ENCODE measurements at regions not wholly inside any gene's neighbourhood (a gene's known extent, or its start where the extent isn't known, plus 50 kb on each side); places are given as distances from the start of the nearest gene placed in this dataset.
A peak's percentile ranks its signal among the peaks of the same experiment; 100 is the strongest.
"Not testable (repeated sequence)": the region's sequence is repeated elsewhere in the genome, so short reads cannot be mapped to it uniquely, and the experiment has no call there.

DNA sequence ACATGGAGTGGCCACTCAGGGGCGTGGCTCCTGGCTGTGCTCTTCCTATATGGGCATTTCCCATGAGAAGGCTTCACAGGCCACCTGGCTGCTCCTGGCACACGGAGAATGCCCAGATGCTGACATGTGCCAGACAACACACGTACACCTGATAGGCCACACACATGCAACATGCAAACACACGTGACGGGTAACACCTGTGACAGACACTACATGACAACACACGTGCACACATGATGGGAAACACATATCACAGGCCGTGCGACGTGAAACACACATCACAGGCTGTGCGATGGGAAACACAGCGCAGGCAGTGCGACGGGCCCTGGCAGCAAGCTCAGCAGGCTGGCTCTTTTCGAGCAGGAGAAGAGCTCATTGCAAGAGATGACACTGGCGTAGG is 94.3 kb upstream of the HMX1 start:
- DNase-seq, result not testable (repeated sequence)

DNA sequence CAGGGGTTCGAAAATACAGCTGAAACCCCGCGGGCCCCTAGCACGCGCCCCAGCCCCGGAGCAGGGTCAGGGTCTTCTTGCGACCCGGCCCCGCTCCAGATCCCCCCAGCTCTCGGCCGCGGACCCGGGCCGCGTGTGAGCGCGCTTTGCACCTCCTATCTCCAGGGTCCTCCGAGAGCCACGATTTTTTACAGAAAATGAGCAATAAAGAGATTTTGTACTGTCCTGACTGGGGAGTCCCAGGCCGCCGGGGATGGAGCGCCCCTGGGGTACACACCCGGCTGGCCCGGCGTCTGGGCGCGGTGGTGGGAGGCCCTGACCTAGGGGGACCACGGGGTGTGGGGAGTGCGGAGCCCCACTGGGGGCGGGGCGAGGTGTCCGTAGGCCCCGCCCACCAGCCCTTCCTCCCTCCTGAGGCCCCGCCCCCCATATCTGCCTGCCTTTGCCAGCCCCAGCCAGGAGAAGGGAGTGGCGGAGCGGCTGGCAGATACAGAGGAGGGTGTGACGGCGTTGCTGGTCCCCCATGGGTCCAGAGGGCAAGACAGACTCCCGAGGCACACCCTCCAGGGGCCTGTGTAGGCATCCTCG is 92.7 kb upstream of the HMX1 start:
- peak; percentile 7 for DNase-seq

DNA sequence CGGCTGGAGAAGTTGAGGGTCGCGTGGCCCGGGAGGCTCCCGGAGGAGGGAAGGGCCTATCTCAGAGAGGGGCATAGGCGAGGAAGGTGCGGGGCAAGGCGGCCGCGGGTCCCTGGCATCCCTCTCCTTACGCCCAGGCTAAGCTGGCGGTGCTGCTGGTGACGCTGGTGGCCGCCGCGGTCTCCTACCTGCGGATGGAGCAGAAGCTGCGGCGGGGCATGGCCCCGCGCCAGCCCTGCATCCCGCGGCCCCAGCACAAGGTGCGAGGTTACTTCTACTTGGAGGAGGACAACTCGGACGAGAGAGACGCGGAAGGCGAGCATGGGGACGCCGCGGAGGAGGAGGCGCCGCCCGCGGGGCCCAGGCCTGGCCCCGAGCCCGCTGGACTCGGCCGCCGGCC is 91.9 kb upstream of the HMX1 start:
- not testable (repeated sequence) for DNase-seq

DNA sequence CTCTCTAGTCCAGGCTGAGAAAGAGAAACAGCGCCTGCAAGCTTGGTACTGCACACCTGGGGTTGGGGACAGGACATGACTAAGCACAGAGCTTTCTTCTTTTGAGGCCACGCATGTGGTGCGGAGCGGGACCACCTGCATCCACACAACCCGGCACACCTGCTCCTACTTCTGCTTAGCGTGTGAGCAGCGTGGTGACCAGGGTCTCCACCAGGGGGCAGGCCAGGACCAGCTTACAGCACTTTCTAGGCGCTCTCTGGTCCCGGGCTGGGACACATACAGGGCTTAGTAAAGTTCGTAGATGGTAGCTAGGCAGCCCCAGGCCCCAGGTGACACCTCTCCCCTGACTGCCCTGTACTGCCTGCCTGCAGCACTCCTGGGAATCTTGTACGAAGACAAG is 89.7 kb upstream of the HMX1 start:
- peak; percentile 55 for DNase-seq

DNA sequence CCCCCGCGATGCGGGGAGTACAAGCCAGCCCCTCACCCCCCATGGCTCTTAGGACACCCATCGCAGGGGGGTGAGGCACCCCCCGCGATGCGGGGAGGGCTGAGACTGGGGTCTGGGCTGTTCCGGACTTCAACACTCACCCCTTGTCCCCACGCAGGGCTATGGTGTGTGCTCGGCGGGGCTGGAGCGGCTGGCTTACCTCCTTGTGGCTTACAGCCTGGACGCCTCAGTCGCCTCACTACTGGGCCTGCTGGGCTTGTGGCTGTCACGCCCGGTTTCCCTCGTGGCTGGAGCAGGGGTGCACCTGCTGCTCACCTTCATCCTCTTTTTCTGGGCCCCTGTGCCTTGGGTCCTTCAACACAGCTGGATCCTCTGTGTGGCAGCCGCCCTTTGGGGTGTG is 87.8 kb upstream of the HMX1 start:
- DNase-seq, result not testable (repeated sequence)

DNA sequence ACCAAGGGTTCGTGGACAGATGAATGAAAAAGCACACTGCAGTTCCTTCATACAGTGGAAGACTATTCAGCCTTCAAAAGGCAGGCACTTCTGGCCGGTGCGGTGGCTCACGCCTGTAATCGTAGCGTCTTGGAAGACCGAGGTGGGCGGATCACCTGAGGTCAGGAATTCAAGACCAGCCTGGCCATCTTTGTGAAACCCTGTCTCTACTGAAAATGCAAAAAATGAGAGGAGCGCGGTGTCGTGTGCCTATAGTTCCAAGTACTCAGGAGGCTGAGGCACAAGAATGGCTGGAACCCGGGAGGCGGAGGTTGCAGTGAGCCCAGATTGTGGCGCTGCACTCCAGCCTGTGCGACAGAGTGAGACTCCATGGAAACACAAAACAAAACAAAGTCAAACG is 82.4 kb upstream of the HMX1 start:
- not testable (repeated sequence) for DNase-seq

DNA sequence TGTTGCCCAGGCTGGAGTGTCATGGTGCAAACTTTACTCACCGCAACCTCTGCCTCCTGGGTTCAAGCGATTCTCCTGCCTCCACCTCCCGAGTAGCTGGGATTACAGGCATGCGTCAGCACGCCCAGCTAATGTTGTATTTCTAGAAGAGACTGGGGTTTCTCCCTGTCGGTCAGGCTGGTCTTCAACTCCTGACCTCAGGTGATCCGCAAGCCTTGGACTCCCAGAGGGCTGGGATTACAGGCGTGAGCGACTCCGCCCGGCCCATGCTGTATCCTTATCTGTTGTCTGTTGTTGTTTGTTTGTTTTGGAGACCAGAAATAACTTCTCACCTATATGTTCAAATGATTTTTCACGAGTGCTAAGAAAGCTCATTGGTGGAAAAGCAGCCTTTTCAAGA is 81.2 kb upstream of the HMX1 start:
- DNase-seq, result not testable (repeated sequence)

DNA sequence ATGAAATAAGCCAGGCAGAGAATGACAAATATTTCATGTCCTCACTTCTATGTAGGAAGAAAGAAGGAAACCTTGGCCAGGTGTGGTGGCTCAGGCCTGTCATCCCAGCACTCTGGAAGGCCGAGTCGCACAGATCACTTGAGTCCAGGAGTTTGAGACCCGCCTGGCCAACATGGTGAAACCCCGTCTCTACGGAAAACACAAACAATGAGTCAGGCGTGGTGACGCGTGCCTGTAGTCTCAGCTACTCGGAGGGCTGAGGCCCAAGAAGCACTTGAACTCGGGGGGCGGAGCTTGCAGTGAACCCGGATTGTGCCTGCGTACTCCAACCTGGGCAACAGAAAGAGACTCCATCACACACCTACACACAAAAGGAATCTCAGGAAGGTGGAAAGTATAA is 80.5 kb upstream of the HMX1 start:
- not testable (repeated sequence) for DNase-seq

DNA sequence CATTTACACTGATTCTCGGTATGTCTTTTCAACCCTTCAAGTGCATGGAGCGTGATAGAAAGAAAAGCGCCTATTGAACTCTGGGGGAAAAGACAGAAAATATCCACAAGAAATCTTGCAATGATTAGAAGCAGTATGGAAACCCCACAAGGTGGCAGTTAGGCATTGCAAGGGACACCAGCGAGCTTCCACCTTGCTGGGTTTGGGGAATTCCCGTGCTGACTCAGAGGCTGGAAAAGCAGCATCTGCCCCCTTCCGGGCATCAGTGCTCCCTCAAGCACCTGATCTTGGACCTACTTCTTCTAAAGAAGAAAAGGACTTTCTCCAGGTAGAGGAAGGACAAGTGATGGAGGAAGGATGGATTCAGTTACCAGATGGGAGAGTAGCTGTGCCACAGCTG is 73.9 kb upstream of the HMX1 start:
- not testable (repeated sequence) for DNase-seq

DNA sequence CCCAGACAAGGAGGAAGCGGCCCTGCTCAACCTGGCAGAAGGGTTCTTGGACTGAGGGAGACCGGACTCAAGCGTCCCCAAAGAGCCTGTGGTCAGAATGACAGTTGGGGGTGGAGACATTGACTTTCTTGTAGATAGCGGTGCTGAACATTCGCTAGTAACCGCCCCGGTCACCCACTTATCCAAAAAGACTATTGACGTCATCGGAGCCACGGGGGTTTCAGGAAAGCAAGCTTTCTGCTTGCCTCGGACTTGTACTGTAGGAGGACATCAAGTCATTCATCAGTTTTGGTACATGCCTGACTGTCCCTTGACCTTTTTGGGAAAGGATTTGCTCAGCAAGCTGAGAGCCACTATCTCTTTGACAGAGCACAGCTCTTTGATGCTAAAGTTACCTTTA is 71.7 kb upstream of the HMX1 start:
- not testable (repeated sequence) for DNase-seq

DNA sequence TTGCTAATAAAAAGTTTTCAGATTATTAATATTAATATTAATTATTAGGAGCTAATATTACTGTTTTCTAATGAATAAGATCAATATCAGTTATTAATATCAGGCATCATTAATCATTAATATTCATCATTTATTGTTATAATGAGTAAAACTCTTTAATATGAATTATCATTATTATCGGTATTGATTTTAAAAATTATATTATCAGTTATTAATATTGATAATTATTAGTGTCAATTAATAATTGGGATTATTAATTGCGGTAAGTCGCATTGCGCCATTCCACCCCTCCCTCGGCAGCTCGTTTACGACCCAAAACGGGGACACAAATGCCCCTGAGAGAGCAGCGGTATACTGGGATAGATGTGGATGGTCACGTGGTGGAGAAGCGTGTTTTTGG is 70.4 kb upstream of the HMX1 start:
- not testable (repeated sequence) for DNase-seq

DNA sequence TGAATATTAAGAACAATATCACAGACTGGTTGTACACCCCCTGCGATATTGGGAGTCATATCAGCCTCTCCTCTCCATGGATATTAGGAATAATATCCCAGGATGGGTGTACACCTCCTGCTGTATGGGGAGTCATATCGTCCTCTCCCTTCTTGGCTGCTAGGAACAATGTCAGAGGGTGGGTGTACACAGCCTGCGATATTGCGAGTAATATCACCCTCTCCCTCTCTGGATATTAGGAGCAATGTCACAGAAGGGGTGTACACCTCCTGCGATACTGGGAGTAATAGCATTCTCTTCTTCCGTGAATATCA is 69.8 kb upstream of the HMX1 start:
- not testable (repeated sequence) for DNase-seq

DNA sequence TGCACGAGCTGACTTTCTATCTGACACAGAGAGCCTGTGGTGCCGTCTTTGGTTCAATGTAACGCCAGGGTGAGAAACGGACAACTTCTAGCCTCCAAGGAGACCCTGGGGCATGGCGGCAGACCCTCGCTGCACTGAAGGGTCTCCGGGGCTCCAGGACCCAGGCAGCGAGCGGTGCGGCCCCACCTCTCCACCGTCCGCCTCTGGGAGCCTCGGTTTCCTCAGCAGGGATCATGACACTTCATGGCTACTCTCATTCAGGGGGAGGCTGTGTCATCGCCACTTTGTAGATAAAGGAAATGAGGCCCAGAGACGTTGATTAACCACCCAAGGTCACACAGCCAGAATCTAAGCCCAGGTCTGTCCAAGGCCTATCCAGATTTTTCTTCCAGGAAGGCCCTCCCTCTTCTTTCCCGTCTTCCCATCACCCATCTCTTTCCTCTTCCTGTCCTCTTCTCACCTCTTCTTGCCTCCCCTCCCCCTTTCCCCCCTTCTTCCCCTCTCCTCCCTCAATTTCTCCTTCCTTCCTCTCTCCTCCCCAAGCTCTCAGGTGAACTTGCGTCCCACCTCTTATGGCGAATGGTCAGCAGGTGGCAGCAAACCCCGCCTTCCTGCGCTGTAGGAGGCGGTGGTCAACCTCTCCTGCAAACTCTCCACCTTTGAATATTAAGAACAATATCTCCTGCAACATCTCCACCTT is 69.3 kb upstream of the HMX1 start:
- DNase-seq, result peak; percentile 4

DNA sequence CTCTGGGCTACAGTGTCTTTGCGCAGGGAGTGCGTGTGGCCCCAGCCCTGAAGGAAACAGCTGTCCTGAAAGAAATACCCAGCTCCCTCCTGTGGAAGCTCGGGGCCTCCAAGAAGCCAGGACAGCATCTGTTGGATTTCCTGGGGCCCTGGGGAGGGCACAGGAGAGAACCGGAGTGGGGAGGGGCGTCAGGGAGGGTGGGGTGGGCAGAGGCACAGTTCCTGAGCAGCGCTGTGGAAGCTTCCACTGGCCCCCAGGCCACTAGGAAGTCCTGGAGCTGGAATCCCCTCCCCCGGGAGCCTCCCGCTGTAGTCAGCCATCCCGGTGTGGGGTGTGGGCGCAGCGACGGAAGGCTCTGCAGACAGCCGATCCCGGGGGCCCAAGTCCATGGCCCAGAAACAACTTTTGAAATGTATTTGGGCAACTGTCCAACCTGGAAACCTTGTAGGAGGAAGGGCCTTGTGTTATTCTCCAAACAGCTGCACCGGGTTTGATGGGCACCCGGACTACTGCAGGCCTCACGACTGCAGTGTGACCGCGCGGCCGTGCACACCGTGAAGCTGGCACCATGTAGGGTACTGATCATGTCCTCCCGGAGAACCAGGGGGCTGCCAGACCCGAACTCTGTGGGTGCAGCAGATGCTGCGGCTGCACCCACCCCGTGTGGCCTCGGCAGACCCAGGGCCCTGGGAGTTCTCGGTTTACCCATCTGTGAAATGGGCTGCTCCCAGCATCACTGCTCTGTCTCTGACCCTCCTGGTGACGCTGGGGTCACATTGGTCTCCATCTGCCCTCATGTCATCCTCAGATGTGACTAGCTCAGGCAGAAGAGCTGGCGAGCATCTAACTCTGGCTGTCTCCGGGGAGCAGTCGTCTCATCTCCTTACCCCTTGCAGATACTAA is 68.5 kb upstream of the HMX1 start:
- no peak for DNase-seq

DNA sequence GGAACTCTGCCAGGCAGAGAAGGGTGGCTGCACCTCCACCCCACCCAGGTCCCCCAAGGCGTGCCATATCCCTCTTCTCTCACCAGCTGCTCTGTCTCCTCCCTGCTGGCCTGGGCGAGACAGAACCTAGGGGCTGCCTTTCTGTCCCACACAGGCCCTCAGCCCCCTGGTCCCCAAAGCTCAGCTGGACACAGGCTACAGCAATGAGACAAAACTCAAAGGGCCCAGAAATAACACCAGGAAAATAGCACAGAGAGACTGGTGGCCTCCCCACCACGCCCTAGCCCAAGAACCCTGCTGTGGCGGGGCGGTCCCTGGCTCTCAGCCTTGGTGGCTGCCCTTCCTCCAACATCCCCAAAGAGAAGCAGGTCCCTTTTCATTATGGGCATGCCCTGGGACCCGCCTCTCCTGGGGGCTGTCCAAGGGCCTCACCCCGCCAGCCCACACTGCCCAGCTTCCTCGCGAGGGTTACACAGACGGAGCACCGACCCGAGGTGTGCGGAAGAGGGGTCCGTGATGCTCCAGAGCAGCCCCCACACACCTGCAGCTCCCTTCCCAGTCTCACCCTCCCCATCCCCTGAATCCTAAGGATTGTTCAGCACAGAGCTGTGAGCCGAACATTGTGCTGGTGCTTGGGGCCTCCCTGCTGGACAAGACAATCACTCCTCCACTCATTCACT is 67.7 kb upstream of the HMX1 start:
- no peak for DNase-seq

DNA sequence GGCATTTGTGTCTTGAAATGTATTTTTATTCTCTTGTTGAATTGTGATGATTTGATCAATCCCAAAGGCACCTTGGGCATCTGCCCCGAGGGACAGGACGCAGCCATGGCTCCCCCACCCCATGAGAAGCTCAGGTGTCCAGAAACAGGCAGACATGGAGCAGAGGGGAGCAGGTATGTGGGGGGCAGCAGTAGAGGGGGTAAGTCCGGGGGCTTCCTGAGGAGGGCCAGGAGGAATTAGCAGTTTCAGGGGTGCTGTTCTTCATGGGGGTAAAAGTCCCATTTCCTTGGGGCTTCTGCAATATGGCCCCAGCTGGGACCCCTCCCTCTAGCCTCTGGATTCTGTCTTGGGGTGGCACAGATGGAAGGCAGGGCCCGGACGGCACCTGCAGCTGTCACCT is 67.0 kb upstream of the HMX1 start:
- no peak for DNase-seq

DNA sequence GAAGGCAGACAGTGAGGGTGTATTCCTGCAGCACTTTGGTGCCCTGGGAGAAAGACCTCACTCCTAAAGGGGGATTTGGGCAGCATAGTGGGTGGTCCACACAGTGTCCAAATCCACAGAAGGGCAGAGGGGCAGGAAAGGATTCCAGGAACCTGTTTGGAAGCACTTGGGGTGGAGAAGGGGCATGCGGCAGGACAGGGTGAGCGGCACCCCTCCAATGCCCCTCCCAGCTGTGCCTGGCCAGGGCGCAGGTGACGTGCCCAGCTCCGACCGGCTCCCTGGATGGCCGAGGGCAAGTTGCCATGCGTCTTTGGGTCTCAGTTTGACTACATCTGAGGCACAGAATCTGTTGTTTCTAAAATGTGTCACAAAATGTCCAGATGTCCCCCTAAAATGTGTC is 66.5 kb upstream of the HMX1 start:
- no peak for DNase-seq

DNA sequence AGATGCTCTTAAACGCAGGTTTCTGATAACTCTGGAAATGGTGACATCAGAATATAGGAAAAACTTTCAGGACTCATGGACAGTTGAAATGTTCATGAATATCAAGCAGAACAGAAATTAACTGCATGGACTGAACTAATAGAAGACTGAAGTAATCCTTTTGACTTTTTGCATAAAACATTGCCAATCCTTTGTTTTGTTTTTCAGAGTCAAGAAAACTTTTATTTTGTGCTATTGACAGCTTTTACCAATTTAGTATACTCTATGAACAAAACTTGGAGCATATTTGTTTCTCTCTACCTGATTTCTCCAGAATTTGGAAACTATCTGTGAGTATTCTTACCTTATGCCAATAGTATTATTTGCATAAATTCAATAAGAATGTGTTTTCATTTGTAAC is 61.2 kb upstream of the HMX1 start:
- DNase-seq, result no peak

DNA sequence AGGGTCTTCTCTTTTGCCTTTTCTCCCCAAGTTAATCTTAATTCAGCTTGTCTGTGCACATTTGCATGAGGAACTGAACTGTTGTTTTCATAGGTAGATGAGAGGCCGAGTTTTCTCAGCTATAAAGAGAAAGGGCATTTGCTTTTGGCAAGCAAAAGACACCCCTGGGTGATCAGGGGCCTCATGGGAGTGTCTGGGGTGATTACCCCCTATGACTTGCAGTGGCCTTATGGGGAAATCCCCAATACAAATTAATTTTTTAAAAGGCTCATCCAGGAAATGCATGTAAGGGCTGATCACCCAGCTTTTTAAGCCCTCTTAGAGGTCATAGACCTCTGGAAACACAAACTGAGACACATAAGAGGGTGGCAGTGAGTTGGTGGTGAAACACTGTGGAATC is 56.4 kb upstream of the HMX1 start:
- no peak for DNase-seq

DNA sequence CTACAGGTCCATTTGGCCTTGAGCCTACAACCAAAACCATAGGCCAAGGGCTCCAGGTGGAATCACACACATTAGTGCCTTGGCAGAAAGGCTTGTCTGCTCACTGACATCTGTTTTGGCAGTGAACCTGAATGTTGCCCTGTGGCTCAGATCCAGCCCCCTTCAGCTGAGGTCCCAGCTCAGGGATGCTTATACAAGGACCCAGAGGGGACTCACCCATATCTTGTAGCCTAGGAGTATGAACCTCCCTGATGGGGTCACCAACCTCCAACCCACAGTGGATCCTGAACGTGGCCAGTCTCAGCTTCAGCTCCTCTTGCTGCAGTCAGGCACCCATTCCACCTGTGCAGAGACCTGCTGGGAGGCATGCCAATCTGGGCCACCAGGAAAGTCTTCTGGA is 50.8 kb upstream of the HMX1 start:
- DNase-seq, result no peak

DNA sequence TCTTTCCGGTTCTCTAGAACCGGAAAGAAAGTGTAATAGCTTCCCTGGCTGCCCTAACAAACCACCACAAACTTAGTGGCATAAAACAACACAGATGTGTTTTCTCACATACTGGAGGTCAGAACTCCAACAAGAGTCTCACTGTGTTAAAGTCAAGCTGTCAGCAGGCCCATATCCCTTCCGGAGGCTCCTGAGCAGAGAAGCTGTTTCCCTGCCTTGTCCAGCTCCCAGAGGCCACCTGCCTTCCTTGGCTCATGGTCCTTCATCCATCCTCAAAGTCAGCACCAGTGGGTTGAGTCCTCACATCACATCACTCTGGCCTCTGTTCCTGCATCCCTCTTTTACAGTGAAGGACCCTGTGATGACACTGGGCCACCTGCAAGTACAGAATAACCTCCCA is 49.8 kb upstream of the HMX1 start:
- DNase-seq, result no peak

Data from hematopoietic multipotent progenitor cell treated with erythropoietin and hydrocortisone succinate and interleukin-3 and kit ligand, for 8 days (in vitro differentiated cells).